Loucy (cell line): ENCODE measurements at regions not wholly inside any gene's neighbourhood (a gene's known extent, or its start where the extent isn't known, plus 50 kb on each side); places are given as distances from the start of the nearest gene placed in this dataset.

ENCODE experiments used
- H2AFZ ChIP-seq: fragments of 200-600 bp; sonication (generic); 2 replicates; pipeline ENCODE4 v1.6.0; 2016; ENCODE audit warnings: antibody characterized with exemption, mild to moderate bottlenecking, low read length, moderate library complexity
- H3F3A ChIP-seq: fragments of 200-600 bp; 2 replicates; pipeline ENCODE4 v1.6.0; 2016; ENCODE audit warnings: antibody characterized with exemption, low read depth, mild to moderate bottlenecking
- H3K27me3 ChIP-seq: fragments of 200-600 bp; sonication (generic); 2 replicates; pipeline ENCODE4 v1.6.1; 2014; ENCODE audit warnings: low read length, mild to moderate bottlenecking; ENCODE audit not compliant: insufficient read depth, poor library complexity, severe bottlenecking
- H3K36me3 ChIP-seq: fragments of 200-600 bp; sonication (generic); 2 replicates; pipeline ENCODE4 v1.6.1; 2016; ENCODE audit warnings: low read length; ENCODE audit not compliant: insufficient read depth
- H3K4me1 ChIP-seq: fragments of 200-600 bp; sonication (generic); 2 replicates; pipeline ENCODE4 v1.5.1; 2014; ENCODE audit warnings: low read length, mild to moderate bottlenecking; ENCODE audit not compliant: insufficient read depth, poor library complexity, severe bottlenecking
- H3K4me2 ChIP-seq: fragments of 200-600 bp; sonication (generic); 2 replicates; pipeline ENCODE4 v1.6.0; 2014; ENCODE audit warnings: antibody characterized with exemption, low read length, low read depth, mild to moderate bottlenecking; ENCODE audit not compliant: poor library complexity, severe bottlenecking
- H3K4me3 ChIP-seq: fragments of 200-600 bp; sonication (generic); 2 replicates; pipeline ENCODE4 v1.5.1; 2014; ENCODE audit warnings: low read length, mild to moderate bottlenecking, mixed read lengths; ENCODE audit not compliant: poor library complexity, severe bottlenecking
- H3K79me2 ChIP-seq: fragments of 200-600 bp; sonication (generic); 2 replicates; pipeline ENCODE4 v1.6.1; 2014; ENCODE audit warnings: low read length; ENCODE audit not compliant: insufficient read depth
- H3K9ac ChIP-seq: fragments of 200-600 bp; sonication (generic); 2 replicates; pipeline ENCODE4 v1.6.0; 2014; ENCODE audit warnings: mild to moderate bottlenecking, low read depth, low read length, moderate library complexity; ENCODE audit not compliant: poor library complexity, severe bottlenecking
- H3K9me2 ChIP-seq: fragments of 200-600 bp; sonication (generic); replicated peaks from 2 replicates; pipeline ENCODE4 v1.6.1; 2016; ENCODE audit warnings: low read depth, low read length, mixed read lengths
- H3K9me3 ChIP-seq: fragments of 200-600 bp; sonication (generic); 2 replicates; pipeline ENCODE4 v1.6.1; 2014; ENCODE audit warnings: mild to moderate bottlenecking, antibody characterized with exemption, low read length, low read depth; ENCODE audit not compliant: insufficient read depth
- H4K20me1 ChIP-seq: fragments of 200-600 bp; sonication (generic); 2 replicates; pipeline ENCODE4 v1.6.0; 2014; ENCODE audit warnings: antibody characterized with exemption, low read length, mild to moderate bottlenecking; ENCODE audit not compliant: insufficient read depth, poor library complexity, severe bottlenecking
- CTCF ChIP-seq: fragments of 200-600 bp; sonication (generic); conservative IDR thresholded peaks from 2 replicates; pipeline ENCODE4 v1.5.1; 2014; ENCODE audit warnings: mild to moderate bottlenecking, antibody characterized with exemption, low read length
- EZH2phosphoT487 ChIP-seq: fragments of 200-600 bp; IDR thresholded peaks from 2 replicates; pipeline ENCODE4 v1.6.1; 2018; ENCODE audit warnings: antibody characterized with exemption, mild to moderate bottlenecking, moderate library complexity, borderline replicate concordance

GRCh38 chr4:108483079-108483478 is 137.3 kb upstream of the RPL34 start:
- Histone ChIP-seq H3K9ac (peak overlapping the region; percentile 66), H4K20me1 (no peaks in the 10 kb centered on the region), H3K9me2 (no peaks in the 10 kb centered on the region), H3K9me3 (no peaks in the 10 kb centered on the region), H3K4me1 (peaks cover 60% of the 10 kb centered on the region), H3F3A (peaks cover 16% of the 10 kb centered on the region), H3K4me3 (peak overlapping the region; percentile 71), H3K27me3 (no peaks in the 10 kb centered on the region), H3K36me3 (no peaks in the 10 kb centered on the region), H3K79me2 (no peaks in the 10 kb centered on the region), H2AFZ (no peak overlapping the region), H3K4me2 (peak overlapping the region; percentile 93)
- no peak for TF ChIP-seq CTCF
- TF ChIP-seq EZH2phosphoT487: no peak

GRCh38 chr4:108480881-108481280 is 139.5 kb upstream of the RPL34 start:
- no peak overlapping the region for H2AFZ ChIP-seq
- H3K9me3 ChIP-seq: no peaks in the 10 kb centered on the region
- no peak overlapping the region for H3K4me2 ChIP-seq
- H3F3A ChIP-seq: peaks cover 16% of the 10 kb centered on the region
- no peaks in the 10 kb centered on the region for H4K20me1 ChIP-seq
- H3K36me3 ChIP-seq: no peaks in the 10 kb centered on the region
- no peak overlapping the region for H3K9ac ChIP-seq
- no peaks in the 10 kb centered on the region for H3K27me3 ChIP-seq
- H3K9me2 ChIP-seq: no peaks in the 10 kb centered on the region
- H3K4me1 ChIP-seq: peaks cover 51% of the 10 kb centered on the region
- H3K79me2 ChIP-seq: no peaks in the 10 kb centered on the region
- TF ChIP-seq EZH2phosphoT487 (no peak), CTCF (no peak)
- H3K4me3 ChIP-seq: no peak overlapping the region

- H3F3A ChIP-seq: 0 out of 2 replicates have a peak, but pooled peaks cover 1% of the 10 kb centered on the region
- H3K4me1 ChIP-seq: peaks cover 23% of the 10 kb centered on the region
- H3K4me3 ChIP-seq: no peak overlapping the region
- H3K36me3 ChIP-seq: no peaks in the 10 kb centered on the region
- TF ChIP-seq CTCF (no peak), EZH2phosphoT487 (no peak)
- no peaks in the 10 kb centered on the region for H3K9me3 ChIP-seq
- H3K9ac ChIP-seq: no peak overlapping the region
- H2AFZ ChIP-seq: peak overlapping the region; percentile 28; the same call in 1 of the 2 replicates
- H3K9me2 ChIP-seq: no peaks in the 10 kb centered on the region
- no peaks in the 10 kb centered on the region for H4K20me1 ChIP-seq
- H3K4me2 ChIP-seq: no peak overlapping the region
- no peaks in the 10 kb centered on the region for H3K79me2 ChIP-seq
- H3K27me3 ChIP-seq: no peaks in the 10 kb centered on the region
These were observed 142.8 kb upstream of the RPL34 start for GRCh38 chr4:108477527-108478108.
